IMR-90 (cell line): ENCODE measurements at regions not wholly inside any gene's neighbourhood (a gene's known extent, or its start where the extent isn't known, plus 50 kb on each side); places are given as distances from the start of the nearest gene placed in this dataset.

Experiments
- ATAC-seq: fragments of 200-7000 bp; cut with Tn5 transposase; 2 replicates; pipeline ENCODE4 v1.9.1; 2020; ENCODE audit warnings: low read depth, mild to moderate bottlenecking, moderate library complexity
- BruUV-seq: library from RNA; stranded (reverse); fragments of 400-500 nt; replicated peaks from 2 replicates; lab custom pipeline; 2021; lab: Mats Ljungman, UMichigan
- CTCF ChIA-PET: fragments of 300-600 bp; formaldehyde crosslinking; extraction: SDS; loops from one replicate; lab custom pipeline; 2021; ENCODE audit warnings: antibody characterized with exemption; lab: Yijun Ruan, JAX
- POLR2A ChIA-PET: fragments of 300-600 bp; sonication (Branson Sonifier 250); formaldehyde crosslinking; loops from one replicate; lab custom pipeline; 2022; ENCODE audit warnings: antibody characterized with exemption; ENCODE audit not compliant: unreplicated experiment; lab: Charles Lee
- DNase-seq: peaks from one replicate; pipeline ENCODE4 v3.0.0; 2013
- H2AFZ ChIP-seq: replicated peaks from 2 replicates; pipeline ENCODE3; 2013; ENCODE audit warnings: low read length, mild to moderate bottlenecking; ENCODE audit not compliant: poor library complexity
- H2AK5ac ChIP-seq: 2 replicates; pipeline ENCODE4 v1.6.1; 2013; ENCODE audit warnings: low read depth, low read length, inconsistent platforms
- H2AK9ac ChIP-seq: replicated peaks from 2 replicates; pipeline ENCODE3; 2013; ENCODE audit warnings: mild to moderate bottlenecking, low read depth, low read length, moderate library complexity; ENCODE audit not compliant: poor library complexity
- H2BK120ac ChIP-seq: 2 replicates; pipeline ENCODE4 v1.6.1; 2013; ENCODE audit warnings: low read depth, low read length, inconsistent platforms
- H2BK15ac ChIP-seq: 3 replicates; pipeline ENCODE4 v1.6.1; 2013; ENCODE audit warnings: low read depth, low read length, inconsistent platforms
- H2BK20ac ChIP-seq: 2 replicates; pipeline ENCODE4 v1.6.1; 2013; ENCODE audit warnings: low read depth, mild to moderate bottlenecking, inconsistent platforms, low read length, moderate library complexity
- H2BK5ac ChIP-seq: 2 replicates; pipeline ENCODE4 v1.6.1; 2013; ENCODE audit warnings: mild to moderate bottlenecking, low read depth, low read length, inconsistent platforms; ENCODE audit not compliant: poor library complexity, severe bottlenecking
- H3K14ac ChIP-seq: replicated peaks from 2 replicates; pipeline ENCODE4 v1.6.1; 2013; ENCODE audit warnings: low read depth, low read length, inconsistent platforms
- H3K18ac ChIP-seq: 2 replicates; pipeline ENCODE4 v1.6.1; 2013; ENCODE audit warnings: low read depth, low read length, control low read depth
- H3K23ac ChIP-seq: 2 replicates; pipeline ENCODE4 v1.6.1; 2013; ENCODE audit warnings: low read depth, low read length, inconsistent platforms
- H3K27ac ChIP-seq: 2 replicates; pipeline ENCODE4 v1.5.1; 2013; ENCODE audit warnings: mild to moderate bottlenecking, control low read depth, low read length; ENCODE audit not compliant: insufficient read depth
- H3K27me3 ChIP-seq: 2 replicates; pipeline ENCODE4 v1.6.1; 2013; ENCODE audit warnings: low read length; ENCODE audit not compliant: control insufficient read depth, insufficient read depth
- H3K36me3 ChIP-seq: 2 replicates; pipeline ENCODE4 v1.6.1; 2013; ENCODE audit warnings: low read length, mixed read lengths; ENCODE audit not compliant: control insufficient read depth, insufficient read depth
- H3K4ac ChIP-seq: 2 replicates; pipeline ENCODE4 v1.6.1; 2013; ENCODE audit warnings: low read depth, low read length, inconsistent platforms
- H3K4me1 ChIP-seq: 2 replicates; pipeline ENCODE4 v1.6.1; 2013; ENCODE audit warnings: low read length, mixed read lengths; ENCODE audit not compliant: control insufficient read depth, insufficient read depth
- H3K4me2 ChIP-seq: 2 replicates; pipeline ENCODE4 v1.6.1; 2013; ENCODE audit warnings: low read depth, mild to moderate bottlenecking, control low read depth, low read length, moderate library complexity
- H3K4me3 ChIP-seq: 2 replicates; pipeline ENCODE4 v1.5.1; 2013; ENCODE audit warnings: low read depth, mild to moderate bottlenecking, control low read depth, low read length, moderate library complexity; ENCODE audit not compliant: insufficient read depth
- H3K56ac ChIP-seq: 2 replicates; pipeline ENCODE4 v1.6.1; 2013; ENCODE audit warnings: low read length, inconsistent platforms; ENCODE audit not compliant: insufficient read depth; ENCODE audit errors: extremely low read depth
- H3K79me1 ChIP-seq, 2 experiments: 2 replicates each; pipeline ENCODE4 v1.6.1; 2013; ENCODE audit warnings: low read length in 2 of 2, inconsistent platforms in 1 of 2, low read depth in 1 of 2
- H3K9ac ChIP-seq: 2 replicates; pipeline ENCODE4 v1.6.1; 2013; ENCODE audit warnings: low read depth, low read length, control low read depth
- H3K9me1 ChIP-seq: 2 replicates; pipeline ENCODE4 v1.6.1; 2013; ENCODE audit warnings: low read length, inconsistent platforms; ENCODE audit not compliant: insufficient read depth
- H3K9me3 ChIP-seq: 2 replicates; pipeline ENCODE4 v1.6.1; 2013; ENCODE audit warnings: low read length; ENCODE audit not compliant: control insufficient read depth, insufficient read depth
- H4K20me1 ChIP-seq: 2 replicates; pipeline ENCODE4 v1.6.1; 2013; ENCODE audit warnings: low read length, inconsistent platforms; ENCODE audit not compliant: insufficient read depth
- H4K5ac ChIP-seq: 2 replicates; pipeline ENCODE4 v1.6.1; 2013; ENCODE audit warnings: mild to moderate bottlenecking, low read depth, low read length, control low read depth
- H4K8ac ChIP-seq, 2 experiments: 2 replicates each; pipeline ENCODE4 v1.6.1; 2013; ENCODE audit warnings: low read depth in 2 of 2, low read length in 2 of 2, control low read depth in 1 of 2, inconsistent platforms in 1 of 2
- H4K91ac ChIP-seq: 2 replicates; pipeline ENCODE4 v1.6.1; 2013; ENCODE audit warnings: low read depth, low read length, inconsistent platforms; ENCODE audit not compliant: insufficient read depth
- BHLHE40 ChIP-seq: fragments of 150-350 bp; IDR thresholded peaks from 2 replicates; pipeline ENCODE4 v1.6.1; 2016; ENCODE audit warnings: mild to moderate bottlenecking, low read depth, low read length
- CEBPB ChIP-seq: IDR thresholded peaks from 2 replicates; pipeline ENCODE4 v1.6.1; 2012; ENCODE audit warnings: low read depth, low read length, improper control_type of control experiment
- CHD1 ChIP-seq: IDR thresholded peaks from 2 replicates; pipeline ENCODE4 v1.6.1; 2012; ENCODE audit warnings: low read depth, low read length, improper control_type of control experiment
- FOS ChIP-seq: fragments of 150-350 bp; IDR thresholded peaks from 2 replicates; pipeline ENCODE4 v1.6.1; 2016; ENCODE audit warnings: low read depth, low read length
- MAFK ChIP-seq: IDR thresholded peaks from 2 replicates; pipeline ENCODE4 v1.6.1; 2012; ENCODE audit warnings: low read depth, low read length, improper control_type of control experiment
- MAZ ChIP-seq: IDR thresholded peaks from 2 replicates; pipeline ENCODE4 v1.6.1; 2012; ENCODE audit warnings: low read depth, mild to moderate bottlenecking, low read length, improper control_type of control experiment, moderate library complexity, borderline replicate concordance
- MXI1 ChIP-seq: IDR thresholded peaks from 2 replicates; pipeline ENCODE4 v1.6.1; 2012; ENCODE audit warnings: low read depth, mild to moderate bottlenecking, low read length, moderate library complexity, borderline replicate concordance
- NFE2L2 ChIP-seq: fragments of 150-350 bp; IDR thresholded peaks from 2 replicates; pipeline ENCODE4 v1.6.1; 2016; ENCODE audit warnings: low read depth, mild to moderate bottlenecking, low read length
- POLR2A ChIP-seq: IDR thresholded peaks from 2 replicates; pipeline ENCODE4 v1.6.1; 2012; ENCODE audit warnings: mild to moderate bottlenecking, low read depth, low read length
- RAD21 ChIP-seq: IDR thresholded peaks from 2 replicates; pipeline ENCODE4 v1.6.1; 2012; ENCODE audit warnings: low read length, improper control_type of control experiment
- RCOR1 ChIP-seq: IDR thresholded peaks from 2 replicates; pipeline ENCODE4 v1.6.1; 2012; ENCODE audit warnings: mild to moderate bottlenecking, low read length, improper control_type of control experiment; ENCODE audit not compliant: insufficient replicate concordance
- RFX5 ChIP-seq: IDR thresholded peaks from 2 replicates; pipeline ENCODE4 v1.8.0; 2012; ENCODE audit warnings: low read depth, mild to moderate bottlenecking, low read length, moderate library complexity
- SMC3 ChIP-seq: fragments of 150-350 bp; IDR thresholded peaks from 2 replicates; pipeline ENCODE4 v1.6.1; 2016; ENCODE audit warnings: low read depth, mild to moderate bottlenecking, antibody characterized with exemption, low read length, moderate library complexity
- USF2 ChIP-seq: fragments of 150-350 bp; IDR thresholded peaks from 2 replicates; pipeline ENCODE4 v1.6.1; 2017; ENCODE audit warnings: mild to moderate bottlenecking, antibody characterized with exemption, low read length, low read depth
- WGBS, 2 experiments: methylation state at CpG; one replicate each; pipeline versions ENCODE4 v1.1.5 to v1.1.7; 2013; ENCODE audit warnings: missing lambda C conversion rate in 2 of 2; ENCODE audit not compliant: insufficient read length in 1 of 2; ENCODE audit errors: extremely low coverage in 2 of 2; 5-methylcytosine and 5-hydroxymethylcytosine counted together
- dilution Hi-C: fragments of 300-500 bp; cut with HindIII; formaldehyde crosslinking; loops from one replicate; pipeline ENCODE4 v1.14.3; 2018; ENCODE audit warnings: low sequenced_read_pairs; ENCODE audit not compliant: unreplicated experiment
- in situ Hi-C: fragments of 300-500 bp; cut with MboI; formaldehyde crosslinking; loops from 3 replicates; pipeline ENCODE4 v1.14.3; 2019; ENCODE audit warnings: low sequenced_read_pairs, inconsistent platforms, mixed read lengths
- intact Hi-C: fragments of 100-400 bp; cut with micrococcal nuclease; formaldehyde crosslinking; loops from 2 replicates; pipeline ENCODE4 v1.10.0; 2022
- TF ChIP-seq, protein P1 (sequence below): fragments of 150-350 bp; IDR thresholded peaks from 2 replicates; pipeline ENCODE4 v1.6.1; 2016; ENCODE audit warnings: low read depth, mild to moderate bottlenecking, low read length, moderate library complexity, borderline replicate concordance
- TF ChIP-seq, protein P2 (sequence below): conservative IDR thresholded peaks from 2 replicates; pipeline ENCODE4 v1.5.1; 2012; ENCODE audit warnings: mild to moderate bottlenecking, low read depth, low read length, improper control_type of control experiment

- intact Hi-C loops (no loop called here), dilution Hi-C loops (no loop called here), in situ Hi-C loops (no loop called here)
- H3K79me1 ChIP-seq: no peaks in the 10 kb centered on the region
- DNase-seq (no peak), ATAC-seq (no peak)
- no peak overlapping the region for H2AFZ ChIP-seq
- peaks cover 27% of the 10 kb centered on the region for H3K27me3 ChIP-seq
- no peak overlapping the region for H3K27ac ChIP-seq
- no peak overlapping the region for H3K9ac ChIP-seq
- H2BK5ac ChIP-seq: no peak overlapping the region
- no peak overlapping the region for H3K4ac ChIP-seq
- no TSS peak for BruUV-seq
- no peak overlapping the region for H3K4me2 ChIP-seq
- no peak overlapping the region for H2BK15ac ChIP-seq
- H3K9me3 ChIP-seq: no peaks in the 10 kb centered on the region
- H2AK9ac ChIP-seq: no peak overlapping the region
- H3K4me1 ChIP-seq: no peaks in the 10 kb centered on the region
- H4K20me1 ChIP-seq: no peaks in the 10 kb centered on the region
- no peak overlapping the region for H2BK20ac ChIP-seq
- no peak for TF ChIP-seq FOS
- TF ChIP-seq, protein P1, sequence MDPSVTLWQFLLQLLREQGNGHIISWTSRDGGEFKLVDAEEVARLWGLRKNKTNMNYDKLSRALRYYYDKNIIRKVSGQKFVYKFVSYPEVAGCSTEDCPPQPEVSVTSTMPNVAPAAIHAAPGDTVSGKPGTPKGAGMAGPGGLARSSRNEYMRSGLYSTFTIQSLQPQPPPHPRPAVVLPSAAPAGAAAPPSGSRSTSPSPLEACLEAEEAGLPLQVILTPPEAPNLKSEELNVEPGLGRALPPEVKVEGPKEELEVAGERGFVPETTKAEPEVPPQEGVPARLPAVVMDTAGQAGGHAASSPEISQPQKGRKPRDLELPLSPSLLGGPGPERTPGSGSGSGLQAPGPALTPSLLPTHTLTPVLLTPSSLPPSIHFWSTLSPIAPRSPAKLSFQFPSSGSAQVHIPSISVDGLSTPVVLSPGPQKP: no peak
- TF ChIP-seq RAD21: no peak
- TF ChIP-seq BHLHE40: no peak
- TF ChIP-seq SMC3: no peak
- no peak for TF ChIP-seq CEBPB
- TF ChIP-seq, protein P2, sequence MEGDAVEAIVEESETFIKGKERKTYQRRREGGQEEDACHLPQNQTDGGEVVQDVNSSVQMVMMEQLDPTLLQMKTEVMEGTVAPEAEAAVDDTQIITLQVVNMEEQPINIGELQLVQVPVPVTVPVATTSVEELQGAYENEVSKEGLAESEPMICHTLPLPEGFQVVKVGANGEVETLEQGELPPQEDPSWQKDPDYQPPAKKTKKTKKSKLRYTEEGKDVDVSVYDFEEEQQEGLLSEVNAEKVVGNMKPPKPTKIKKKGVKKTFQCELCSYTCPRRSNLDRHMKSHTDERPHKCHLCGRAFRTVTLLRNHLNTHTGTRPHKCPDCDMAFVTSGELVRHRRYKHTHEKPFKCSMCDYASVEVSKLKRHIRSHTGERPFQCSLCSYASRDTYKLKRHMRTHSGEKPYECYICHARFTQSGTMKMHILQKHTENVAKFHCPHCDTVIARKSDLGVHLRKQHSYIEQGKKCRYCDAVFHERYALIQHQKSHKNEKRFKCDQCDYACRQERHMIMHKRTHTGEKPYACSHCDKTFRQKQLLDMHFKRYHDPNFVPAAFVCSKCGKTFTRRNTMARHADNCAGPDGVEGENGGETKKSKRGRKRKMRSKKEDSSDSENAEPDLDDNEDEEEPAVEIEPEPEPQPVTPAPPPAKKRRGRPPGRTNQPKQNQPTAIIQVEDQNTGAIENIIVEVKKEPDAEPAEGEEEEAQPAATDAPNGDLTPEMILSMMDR: no peak
- no peak for TF ChIP-seq CHD1
- TF ChIP-seq USF2: no peak
- no peak for TF ChIP-seq POLR2A
- TF ChIP-seq MXI1: no peak
- no peak for TF ChIP-seq RFX5
- no peak for TF ChIP-seq MAFK
- TF ChIP-seq MAZ: no peak
- no peak for TF ChIP-seq RCOR1
- TF ChIP-seq NFE2L2: no peak
- no peak overlapping the region for H3K18ac ChIP-seq
- H3K36me3 ChIP-seq: no peaks in the 10 kb centered on the region
- CTCF ChIA-PET: no interaction called here
- H2BK120ac ChIP-seq: no peak overlapping the region
- no peak overlapping the region for H3K4me3 ChIP-seq
- POLR2A ChIA-PET: no interaction called here
- H3K9me1 ChIP-seq: no peaks in the 10 kb centered on the region
- no peak overlapping the region for H4K8ac ChIP-seq
- H3K23ac ChIP-seq: no peak overlapping the region
- no peak overlapping the region for H3K56ac ChIP-seq
- H4K5ac ChIP-seq: no peak overlapping the region
- no peak overlapping the region for H2AK5ac ChIP-seq
- no peak overlapping the region for H4K91ac ChIP-seq
- H3K14ac ChIP-seq: no peak overlapping the region
- no CpG with 5 or more reads among the region's 3 CpGs for WGBS, 2 experiments
Measured at GRCh38 chr1:10903421-10903820, 107.0 kb upstream of the CASZ1 start.
